Embryonic facial prominence (tissue), 1 donor: ENCODE measurements at regions not wholly inside any gene's neighbourhood (a gene's known extent, or its start where the extent isn't known, plus 50 kb on each side); places are given as distances from the start of the nearest gene placed in this dataset.

Source experiments
- DNase-seq: peaks from one replicate; pipeline ENCODE4 v3.0.0-alpha.2; 2016; ENCODE audit errors: extremely low spot score

DNA sequence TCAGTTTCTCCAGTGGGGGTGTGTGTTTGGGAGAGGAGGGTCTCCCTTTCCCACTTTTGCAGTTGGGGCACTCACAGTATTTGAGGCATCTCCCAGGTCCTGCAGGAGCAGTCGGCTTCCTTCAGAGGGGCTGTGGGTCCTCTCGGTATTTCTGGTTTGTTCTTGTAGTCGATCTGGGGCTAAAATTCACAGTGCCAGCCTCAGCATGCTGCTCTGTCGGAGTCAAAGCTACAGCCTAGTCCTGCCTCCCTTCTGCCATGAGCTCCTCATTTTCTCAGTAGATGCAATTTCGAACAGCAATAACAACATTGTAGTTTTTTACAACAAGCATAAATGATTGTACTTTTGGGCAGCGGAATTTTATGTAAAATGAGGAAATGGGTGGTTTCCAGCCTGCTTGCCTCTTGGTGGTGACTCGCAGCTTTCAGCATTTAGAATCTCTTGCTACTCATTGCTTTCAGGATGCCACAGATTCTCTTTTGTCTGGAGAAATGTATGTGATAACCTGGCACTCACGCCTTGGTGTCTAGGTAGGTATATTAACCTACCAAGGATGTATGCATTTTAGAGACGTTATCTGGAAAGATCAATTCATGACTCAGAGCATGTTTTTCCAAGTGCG lies 82.4 kb upstream of the C21orf91 start:
- no peak for DNase-seq

- DNase-seq = no peak
These were observed 81.8 kb upstream of the C21orf91 start for GRCh38 chr21:17900990-17901385.

- no peak for DNase-seq
These were observed 81.3 kb upstream of the C21orf91 start for GRCh38 chr21:17900281-17900989.

- DNase-seq = no peak
These were observed 70.0 kb upstream of the C21orf91 start for GRCh38 chr21:17889171-17889570.

- DNase-seq = no peak
These were observed 50.0 kb upstream of the C21orf91 start for GRCh38 chr21:17869115-17869514.
